ENCODE measurements at regions not wholly inside any gene's neighbourhood (a gene's known extent, or its start where the extent isn't known, plus 50 kb on each side); places are given as distances from the start of the nearest gene placed in this dataset.

DNA sequence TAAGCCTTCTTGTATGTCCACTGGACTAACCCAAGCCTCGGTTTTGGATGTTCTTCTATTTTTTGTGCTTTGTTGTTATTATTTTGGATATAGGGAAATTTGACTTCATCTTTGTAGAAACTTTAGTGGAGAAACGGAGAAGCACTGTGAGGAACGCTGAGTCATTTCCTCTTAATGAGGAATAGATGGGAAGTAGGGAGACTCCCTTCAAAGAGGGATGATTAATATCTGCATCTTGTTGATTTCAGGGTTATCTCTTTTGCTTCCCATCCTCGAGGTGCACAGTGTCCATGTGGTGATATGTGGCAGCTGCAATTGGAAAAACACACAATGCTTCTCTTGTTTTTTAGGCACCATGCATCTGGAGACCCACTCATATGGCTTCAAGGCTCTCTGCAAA is 1147.9 kb downstream of the NLGN4X start:
- Mint-ChIP-seq H3K27me3 (no peaks in the 10 kb centered on the region), H3K4me3 (no peak overlapping the region), H3K4me1 (ENCODE audit: low read depth) (no peaks in the 10 kb centered on the region), H3K9me3 (peaks cover 2% of the 10 kb centered on the region), H3K27ac (no peak overlapping the region), H3K36me3 (ENCODE audit: low read depth) (no peaks in the 10 kb centered on the region)
- no peak overlapping the region for H3K4me3 ChIP-seq (ENCODE audit: low read length)
- no peak overlapping the region for H3K27ac ChIP-seq (ENCODE audit: low read depth in 1 of 2, low read length in 2 of 2)
- no peaks in the 10 kb centered on the region for H3K9me3 ChIP-seq (ENCODE audit: control insufficient read depth in 1 of 2, insufficient read depth in 1 of 2, low read length in 2 of 2)
- no peaks in the 10 kb centered on the region for H3K36me3 ChIP-seq (ENCODE audit: insufficient read depth, low read length)
- no peaks in the 10 kb centered on the region for H3K27me3 ChIP-seq (ENCODE audit: control insufficient read depth in 1 of 2, insufficient read depth in 2 of 2, low read length in 2 of 2)
- DNase-seq (no peak), ATAC-seq (ENCODE audit: poor library complexity) (no peak)
- no peaks in the 10 kb centered on the region for H3K4me1 ChIP-seq (ENCODE audit: insufficient read depth, low read length)
- intact Hi-C loops (cut with DNase I, micrococcal nuclease), result no loop called here
- no peak for TF ChIP-seq CTCF (IDR thresholded peaks at IDR 0.05)
- ChIA-PET POLR2A (no interaction called here), CTCF (no interaction called here)

GRCh38 chrX:5068550-5068949 is 1160.1 kb downstream of the NLGN4X start:
- no peaks in the 10 kb centered on the region for H3K9me3 Mint-ChIP-seq
- no peak overlapping the region for H3K4me3 Mint-ChIP-seq
- H3K36me3 Mint-ChIP-seq (ENCODE audit: low read depth), result no peaks in the 10 kb centered on the region
- Histone ChIP-seq H3K36me3 (ENCODE audit: insufficient read depth, low read length) (no peaks in the 10 kb centered on the region), H3K4me1 (ENCODE audit: insufficient read depth, low read length) (no peaks in the 10 kb centered on the region), H3K27ac (ENCODE audit: low read depth in 1 of 2, low read length in 2 of 2) (no peak overlapping the region), H3K9me3 (ENCODE audit: control insufficient read depth in 1 of 2, insufficient read depth in 1 of 2, low read length in 2 of 2) (no peaks in the 10 kb centered on the region), H3K27me3 (ENCODE audit: control insufficient read depth in 1 of 2, insufficient read depth in 2 of 2, low read length in 2 of 2) (no peaks in the 10 kb centered on the region), H3K4me3 (ENCODE audit: low read length) (no peak overlapping the region)
- POLR2A ChIA-PET, result no interaction called here
- intact Hi-C loops (cut with DNase I, micrococcal nuclease), result no loop called here
- no peak for DNase-seq
- ATAC-seq (ENCODE audit: poor library complexity), result no peak
- CTCF ChIA-PET, result no interaction called here
- H3K4me1 Mint-ChIP-seq (ENCODE audit: low read depth), result no peaks in the 10 kb centered on the region
- no peaks in the 10 kb centered on the region for H3K27me3 Mint-ChIP-seq
- no peak for TF ChIP-seq CTCF (IDR thresholded peaks at IDR 0.05)
- H3K27ac Mint-ChIP-seq, result no peak overlapping the region

DNA sequence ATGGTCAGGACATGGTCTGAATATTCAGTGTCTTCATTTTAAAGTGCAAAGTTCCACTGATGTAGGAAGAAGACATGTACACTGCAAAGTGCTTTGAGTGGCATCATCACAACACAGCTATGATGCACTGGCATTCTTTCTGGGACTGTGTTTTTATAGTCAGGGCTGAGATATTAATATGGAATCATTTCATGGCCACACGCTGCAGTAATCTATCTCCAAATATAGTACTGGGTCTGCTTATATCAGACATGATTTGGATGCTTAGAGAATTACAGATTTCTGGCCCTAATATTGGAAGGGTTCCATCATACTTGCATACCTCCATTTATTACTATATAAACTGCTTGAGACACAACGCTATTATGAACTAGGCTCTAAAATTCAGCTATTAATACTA is 1170.9 kb downstream of the NLGN4X start:
- Histone ChIP-seq H3K27me3 (ENCODE audit: control insufficient read depth in 1 of 2, insufficient read depth in 2 of 2, low read length in 2 of 2) (no peaks in the 10 kb centered on the region), H3K36me3 (ENCODE audit: insufficient read depth, low read length) (no peaks in the 10 kb centered on the region), H3K27ac (ENCODE audit: low read depth in 1 of 2, low read length in 2 of 2) (no peak overlapping the region), H3K4me1 (ENCODE audit: insufficient read depth, low read length) (no peaks in the 10 kb centered on the region), H3K9me3 (ENCODE audit: control insufficient read depth in 1 of 2, insufficient read depth in 1 of 2, low read length in 2 of 2) (no peaks in the 10 kb centered on the region), H3K4me3 (ENCODE audit: low read length) (no peak overlapping the region)
- intact Hi-C loops (cut with DNase I, micrococcal nuclease), result no loop called here
- TF ChIP-seq CTCF (IDR thresholded peaks at IDR 0.05), result no peak
- DNase-seq (no peak), ATAC-seq (ENCODE audit: poor library complexity) (no peak)
- no peaks in the 10 kb centered on the region for H3K9me3 Mint-ChIP-seq
- H3K36me3 Mint-ChIP-seq (ENCODE audit: low read depth), result no peaks in the 10 kb centered on the region
- H3K4me3 Mint-ChIP-seq, result no peak overlapping the region
- CTCF ChIA-PET, result no interaction called here
- POLR2A ChIA-PET, result no interaction called here
- no peaks in the 10 kb centered on the region for H3K27me3 Mint-ChIP-seq
- H3K4me1 Mint-ChIP-seq (ENCODE audit: low read depth), result no peaks in the 10 kb centered on the region
- H3K27ac Mint-ChIP-seq, result no peak overlapping the region

Measured in CD4-positive, alpha-beta T cell (primary cell).